SK-N-SH treated with all-trans-retinoic acid at 6 μM for 48 hours (cell line): ENCODE measurements at regions not wholly inside any gene's neighbourhood (a gene's known extent, or its start where the extent isn't known, plus 50 kb on each side); places are given as distances from the start of the nearest gene placed in this dataset.

ENCODE experiments used
- ARNTL ChIP-seq: fragments of 450-650 bp; formaldehyde crosslinking; IDR thresholded peaks from 2 replicates; pipeline ENCODE4 v1.5.0; 2020; ENCODE audit warnings: low read depth, mild to moderate bottlenecking, moderate library complexity, borderline replicate concordance
- CREB5 ChIP-seq: fragments of 250-450 bp; sonication (Bioruptor Pico); IDR thresholded peaks from 2 replicates; pipeline ENCODE4 v1.5.1; 2020; ENCODE audit warnings: low read depth, mild to moderate bottlenecking, moderate library complexity
- GLIS3 ChIP-seq: fragments of 250-450 bp; sonication (Bioruptor Pico); IDR thresholded peaks from 2 replicates; pipeline ENCODE4 v1.5.0; 2020; ENCODE audit warnings: mild to moderate bottlenecking, moderate library complexity
- PATZ1 ChIP-seq: fragments of 250-450 bp; sonication (Bioruptor Pico); IDR thresholded peaks from 2 replicates; pipeline ENCODE4 v1.8.0; 2020; ENCODE audit warnings: mild to moderate bottlenecking, moderate library complexity, borderline replicate concordance
- ZNF8 ChIP-seq: fragments of 450-650 bp; formaldehyde crosslinking; IDR thresholded peaks from 2 replicates; pipeline ENCODE4 v1.5.0; 2020; ENCODE audit warnings: mild to moderate bottlenecking, moderate library complexity

GRCh38 chr3:181805703-181806102, 94.0 kb downstream of the SOX2 start:
- TF ChIP-seq PATZ1 (no peak), ARNTL (CRISPR knock-in tag) (no peak), CREB5 (CRISPR knock-in tag) (no peak), ZNF8 (no peak), GLIS3 (CRISPR knock-in tag) (no peak)
